ENCODE measurements at regions not wholly inside any gene's neighbourhood (a gene's known extent, or its start where the extent isn't known, plus 50 kb on each side); places are given as distances from the start of the nearest gene placed in this dataset.
A peak's percentile ranks its signal among the peaks of the same experiment; 100 is the strongest.

GRCh38 chr18:5091741-5092140, 105.3 kb downstream of the AKAIN1 start:
- DNase-seq (ENCODE audit: low read depth in 2 of 3, low spot score in 1 of 3), result no peak

GRCh38 chr18:5075297-5075696, 121.8 kb downstream of the AKAIN1 start:
- no peak for DNase-seq (ENCODE audit: low read depth in 2 of 3, low spot score in 1 of 3)

- peak in 1 of 3 donors; percentile 10 for DNase-seq (ENCODE audit: low read depth in 2 of 3, low spot score in 1 of 3)
Observed at GRCh38 chr18:5073026-5073944, 123.8 kb downstream of the AKAIN1 start.

GRCh38 chr18:5068851-5069250, 128.2 kb downstream of the AKAIN1 start:
- DNase-seq (ENCODE audit: low read depth in 2 of 3, low spot score in 1 of 3), result no peak

GRCh38 chr18:5066380-5066977, 130.6 kb downstream of the AKAIN1 start:
- peak in 1 of 3 donors; percentile 23 for DNase-seq (ENCODE audit: low read depth in 2 of 3, low spot score in 1 of 3)

GRCh38 chr18:5065615-5066014, 131.4 kb downstream of the AKAIN1 start:
- DNase-seq (ENCODE audit: low read depth in 2 of 3, low spot score in 1 of 3), result no peak

GRCh38 chr18:5064841-5065370, 132.2 kb downstream of the AKAIN1 start:
- no peak for DNase-seq (ENCODE audit: low read depth in 2 of 3, low spot score in 1 of 3)

GRCh38 chr18:5061785-5062184, 135.3 kb downstream of the AKAIN1 start:
- no peak for DNase-seq (ENCODE audit: low read depth in 2 of 3, low spot score in 1 of 3)

- DNase-seq (ENCODE audit: low read depth in 2 of 3, low spot score in 1 of 3), result no peak
Observed at GRCh38 chr18:5060543-5060942, 136.5 kb downstream of the AKAIN1 start.

- DNase-seq (ENCODE audit: low read depth in 2 of 3, low spot score in 1 of 3), result no peak
Observed at GRCh38 chr18:5059696-5060032, 137.4 kb downstream of the AKAIN1 start.

GRCh38 chr18:5058768-5059695, 138.0 kb downstream of the AKAIN1 start:
- peak in 1 of 3 donors; percentile 7 for DNase-seq (ENCODE audit: low read depth in 2 of 3, low spot score in 1 of 3)

GRCh38 chr18:5057386-5058348, 139.4 kb downstream of the AKAIN1 start:
- peak; percentile 31 to 60 (median 42) for DNase-seq (ENCODE audit: low read depth in 2 of 3, low spot score in 1 of 3)

GRCh38 chr18:5052491-5052890, 144.6 kb downstream of the AKAIN1 start:
- no peak for DNase-seq (ENCODE audit: low read depth in 2 of 3, low spot score in 1 of 3)

- no peak for DNase-seq (ENCODE audit: low read depth in 2 of 3, low spot score in 1 of 3)
Observed at GRCh38 chr18:5051207-5051606, 145.8 kb downstream of the AKAIN1 start.

- DNase-seq (ENCODE audit: low read depth in 2 of 3, low spot score in 1 of 3), result no peak
Observed at GRCh38 chr18:5049124-5049523, 147.9 kb downstream of the AKAIN1 start.

- no peak for DNase-seq (ENCODE audit: low read depth in 2 of 3, low spot score in 1 of 3)
Observed at GRCh38 chr18:5040476-5040875, 156.6 kb downstream of the AKAIN1 start.

GRCh38 chr18:5036523-5036922, 160.5 kb downstream of the AKAIN1 start:
- DNase-seq (ENCODE audit: low read depth in 2 of 3, low spot score in 1 of 3), result no peak

GRCh38 chr18:5031216-5031615, 165.8 kb downstream of the AKAIN1 start:
- no peak for DNase-seq (ENCODE audit: low read depth in 2 of 3, low spot score in 1 of 3)

- no peak for DNase-seq (ENCODE audit: low read depth in 2 of 3, low spot score in 1 of 3)
Observed at GRCh38 chr18:5030636-5031035, 166.4 kb downstream of the AKAIN1 start.

- DNase-seq (ENCODE audit: low read depth in 2 of 3, low spot score in 1 of 3), result no peak
Observed at GRCh38 chr18:5029592-5029991, 167.5 kb downstream of the AKAIN1 start.

Data from stimulated activated CD4-positive, alpha-beta T cell treated with anti-CD3 and anti-CD28 coated beads, Interleukin-12 subunit alpha, Interleukin-12 subunit beta, amount 100 ng/mL, for 48 hours (primary cell).